Gastroesophageal sphincter (tissue), 4 donors: ENCODE measurements at regions not wholly inside any gene's neighbourhood (a gene's known extent, or its start where the extent isn't known, plus 50 kb on each side); places are given as distances from the start of the nearest gene placed in this dataset.
"Not testable (repeated sequence)": the region's sequence is repeated elsewhere in the genome, so short reads cannot be mapped to it uniquely, and the experiment has no call there.

Experiments
- ATAC-seq: fragments of 150-250 bp; one replicate; pipeline ENCODE4 v1.9.1; 2016; ENCODE audit warnings: mild to moderate bottlenecking, moderate library complexity
- H3K27ac ChIP-seq, 4 donors: fragments of 200-600 bp; sonication (generic) in 3 of 4; 1 replicate in 3 of 4; 2 replicates in 1 of 4; pipeline ENCODE4 v1.5.1; 2016 to 2019
- H3K27me3 ChIP-seq: fragments of 200-600 bp; sonication (generic); one replicate; pipeline ENCODE4 v1.5.1; 2019
- H3K36me3 ChIP-seq, 2 donors: fragments of 200-600 bp; sonication (generic); one replicate each; pipeline ENCODE4 v1.5.1; 2019; ENCODE audit warnings: control low read depth in 1 of 2
- H3K4me1 ChIP-seq, 3 donors: fragments of 200-600 bp; sonication (generic); 1 replicate in 2 of 3; 2 replicates in 1 of 3; pipeline ENCODE4 v1.5.1; 2016 to 2019; ENCODE audit warnings: control low read depth in 2 of 3
- H3K4me3 ChIP-seq, 2 donors: fragments of 200-600 bp; sonication (generic); one replicate each; pipeline ENCODE4 v1.5.1; 2019; ENCODE audit warnings: mild to moderate bottlenecking in 1 of 2, moderate library complexity in 1 of 2
- H3K9me3 ChIP-seq, 3 donors: fragments of 200-600 bp; sonication (generic); one replicate each; pipeline ENCODE4 v1.5.1; 2017 to 2019; ENCODE audit warnings: control low read depth in 2 of 3
- EP300 ChIP-seq: sonication (generic); formaldehyde crosslinking; IDR thresholded peaks from one replicate; pipeline ENCODE4 v1.6.1; 2017; ENCODE audit warnings: antibody characterized with exemption, mild to moderate bottlenecking
- POLR2A ChIP-seq, 2 donors: fragments of 450-650 bp; IDR thresholded peaks; one replicate each; pipeline ENCODE4 v1.6.1; 2017; ENCODE audit warnings: antibody characterized with exemption in 2 of 2, mild to moderate bottlenecking in 2 of 2, moderate library complexity in 1 of 2
- POLR2AphosphoS5 ChIP-seq: sonication (generic); formaldehyde crosslinking; IDR thresholded peaks from one replicate; pipeline ENCODE4 v1.6.1; 2017; ENCODE audit warnings: antibody characterized with exemption
- WGBS, 2 donors: methylation state at CpG; one replicate each; pipeline ENCODE4 v1.1.5; 2018; ENCODE audit warnings: low coverage in 1 of 2; 5-methylcytosine and 5-hydroxymethylcytosine counted together
- TF ChIP-seq, protein P1 (sequence below), 4 experiments: fragments of 200-600 bp in 2 of 4; fragments of 450-650 bp in 2 of 4; sonication (generic) in 1 of 4; IDR thresholded peaks; one replicate each; pipeline ENCODE4 v1.5.1; 2017 to 2019; ENCODE audit warnings: antibody characterized with exemption in 4 of 4, mild to moderate bottlenecking in 2 of 4, moderate library complexity in 2 of 4

DNA sequence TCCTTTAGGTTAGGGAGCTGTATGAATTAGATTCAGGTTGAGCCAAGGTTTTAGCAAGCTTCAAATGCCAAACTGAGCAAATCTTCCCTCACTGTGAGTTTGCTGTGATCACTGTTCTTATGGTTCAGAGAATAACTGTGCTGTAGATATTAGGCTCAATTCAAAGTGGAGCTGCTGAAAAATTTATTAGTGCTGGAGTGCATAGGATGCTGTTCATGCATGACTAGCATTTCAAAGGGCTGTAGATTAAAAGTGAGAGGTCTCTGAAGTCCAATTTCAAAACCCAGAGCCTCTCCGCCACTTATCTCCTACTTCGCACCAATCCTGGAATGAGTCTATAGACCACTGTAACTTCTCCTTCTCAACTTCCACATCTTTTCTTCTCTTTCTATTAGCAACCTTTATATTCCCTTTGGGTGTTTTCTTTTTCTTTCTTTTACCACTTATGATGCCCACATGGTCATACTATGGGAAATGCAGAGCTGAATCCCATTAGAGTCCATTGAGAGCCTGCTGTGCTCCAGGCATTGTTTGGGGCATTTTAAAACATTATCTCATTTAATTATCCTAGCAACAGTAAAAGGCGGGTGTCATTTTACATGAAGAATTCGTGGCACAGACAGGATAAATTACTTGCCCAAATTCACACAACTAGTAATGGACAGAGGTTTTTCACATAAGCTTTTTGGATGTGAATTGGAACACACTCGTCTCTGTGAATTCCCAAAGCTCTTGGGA lies 77.5 kb upstream of the EEA1 start:
- Histone ChIP-seq H3K4me1 (peaks cover 0 to 3% (median 0%) of the 10 kb centered on the region in 3 donors), H3K4me3 (no peak overlapping the region), H3K36me3 (no peaks in the 10 kb centered on the region), H3K27me3 (no peaks in the 10 kb centered on the region), H3K9me3 (no peaks in the 10 kb centered on the region), H3K27ac (no peak overlapping the region)
- 88 to 95% methylated on average over 3 to 5 of the region's 5 CpGs for WGBS, 2 donors
- no peak for ATAC-seq
- TF ChIP-seq POLR2A (IDR thresholded peaks at IDR 0.05) = no peak
- TF ChIP-seq POLR2AphosphoS5 = no peak
- TF ChIP-seq, protein P1, sequence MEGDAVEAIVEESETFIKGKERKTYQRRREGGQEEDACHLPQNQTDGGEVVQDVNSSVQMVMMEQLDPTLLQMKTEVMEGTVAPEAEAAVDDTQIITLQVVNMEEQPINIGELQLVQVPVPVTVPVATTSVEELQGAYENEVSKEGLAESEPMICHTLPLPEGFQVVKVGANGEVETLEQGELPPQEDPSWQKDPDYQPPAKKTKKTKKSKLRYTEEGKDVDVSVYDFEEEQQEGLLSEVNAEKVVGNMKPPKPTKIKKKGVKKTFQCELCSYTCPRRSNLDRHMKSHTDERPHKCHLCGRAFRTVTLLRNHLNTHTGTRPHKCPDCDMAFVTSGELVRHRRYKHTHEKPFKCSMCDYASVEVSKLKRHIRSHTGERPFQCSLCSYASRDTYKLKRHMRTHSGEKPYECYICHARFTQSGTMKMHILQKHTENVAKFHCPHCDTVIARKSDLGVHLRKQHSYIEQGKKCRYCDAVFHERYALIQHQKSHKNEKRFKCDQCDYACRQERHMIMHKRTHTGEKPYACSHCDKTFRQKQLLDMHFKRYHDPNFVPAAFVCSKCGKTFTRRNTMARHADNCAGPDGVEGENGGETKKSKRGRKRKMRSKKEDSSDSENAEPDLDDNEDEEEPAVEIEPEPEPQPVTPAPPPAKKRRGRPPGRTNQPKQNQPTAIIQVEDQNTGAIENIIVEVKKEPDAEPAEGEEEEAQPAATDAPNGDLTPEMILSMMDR (IDR thresholded peaks at IDR 0.05) = no peak
- no peak for TF ChIP-seq EP300

DNA sequence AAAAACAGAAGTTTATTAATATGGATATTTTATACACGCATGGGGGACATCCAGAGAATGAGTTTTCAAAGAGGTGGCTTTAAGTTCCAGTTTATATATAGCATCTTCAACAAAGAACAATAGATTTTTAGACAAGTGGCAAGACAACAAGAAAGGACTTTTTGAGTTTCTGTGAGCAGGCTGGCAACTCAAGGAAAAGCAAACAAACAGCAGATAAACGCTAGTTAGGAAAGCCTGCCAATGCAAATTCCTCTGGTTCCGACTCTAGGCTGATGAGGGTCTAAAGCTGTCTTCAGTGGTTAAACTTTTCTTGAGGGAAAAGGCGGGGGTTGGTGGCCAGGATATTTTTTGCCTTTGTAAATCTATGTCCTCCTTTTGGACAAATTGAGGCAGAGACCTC lies 78.4 kb upstream of the EEA1 start:
- Histone ChIP-seq H3K27ac (no peak overlapping the region), H3K9me3 (no peaks in the 10 kb centered on the region), H3K4me3 (no peak overlapping the region), H3K27me3 (no peaks in the 10 kb centered on the region), H3K36me3 (no peaks in the 10 kb centered on the region), H3K4me1 (peaks cover 0 to 3% (median 0%) of the 10 kb centered on the region in 3 donors)
- TF ChIP-seq, protein P1 (IDR thresholded peaks at IDR 0.05) = no peak
- TF ChIP-seq EP300 = no peak
- no peak for TF ChIP-seq POLR2A (IDR thresholded peaks at IDR 0.05)
- TF ChIP-seq POLR2AphosphoS5 = no peak
- 63 to 82% methylated on average over 3 to 4 of the region's 4 CpGs for WGBS, 2 donors
- no peak for ATAC-seq

DNA sequence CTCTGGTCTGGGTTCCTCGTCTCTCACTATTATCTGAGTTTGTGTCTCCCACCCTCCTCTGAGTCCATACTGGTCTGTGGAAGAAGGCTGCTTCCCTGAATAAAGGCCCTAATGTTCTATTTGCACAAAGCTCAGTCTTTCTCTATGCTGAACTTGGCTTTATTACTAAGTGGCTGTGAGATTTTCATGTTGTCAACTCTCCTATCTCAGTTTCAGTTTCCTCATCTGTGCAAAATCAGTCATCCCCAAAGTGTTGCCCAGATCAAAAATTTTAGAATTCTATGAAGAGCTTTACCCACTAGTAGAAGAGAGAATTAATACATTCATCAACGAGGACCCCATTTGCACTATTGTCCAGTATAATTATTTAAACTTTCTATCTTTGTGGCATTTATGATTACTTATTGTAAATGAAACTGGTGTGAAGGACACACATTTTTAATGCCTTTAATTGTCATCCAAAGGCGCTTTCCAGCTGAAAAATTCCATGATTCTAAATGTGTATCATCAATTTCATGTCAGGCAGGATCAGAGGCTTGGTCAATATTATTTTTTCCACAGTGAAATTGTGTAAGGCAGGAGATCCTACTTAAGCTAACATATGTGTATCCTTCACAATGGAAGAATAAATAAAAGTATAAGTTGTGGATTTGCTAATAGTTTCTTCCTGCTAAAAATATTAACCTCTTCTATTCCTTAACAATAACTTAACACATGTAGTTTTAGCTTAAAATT lies 79.1 kb upstream of the EEA1 start:
- no peak for TF ChIP-seq EP300
- TF ChIP-seq POLR2A (IDR thresholded peaks at IDR 0.05) = no peak
- TF ChIP-seq, protein P1 (IDR thresholded peaks at IDR 0.05) = no peak
- no peak for TF ChIP-seq POLR2AphosphoS5
- Histone ChIP-seq H3K36me3 (no peaks in the 10 kb centered on the region), H3K4me3 (no peak overlapping the region), H3K4me1 (peaks cover 0 to 1% (median 0%) of the 10 kb centered on the region in 3 donors), H3K27ac (no peak overlapping the region), H3K9me3 (no peaks in the 10 kb centered on the region), H3K27me3 (no peaks in the 10 kb centered on the region)
- no peak for ATAC-seq
- WGBS, 2 donors = 72 to 81% methylated on average over 3 of the region's 3 CpGs

DNA sequence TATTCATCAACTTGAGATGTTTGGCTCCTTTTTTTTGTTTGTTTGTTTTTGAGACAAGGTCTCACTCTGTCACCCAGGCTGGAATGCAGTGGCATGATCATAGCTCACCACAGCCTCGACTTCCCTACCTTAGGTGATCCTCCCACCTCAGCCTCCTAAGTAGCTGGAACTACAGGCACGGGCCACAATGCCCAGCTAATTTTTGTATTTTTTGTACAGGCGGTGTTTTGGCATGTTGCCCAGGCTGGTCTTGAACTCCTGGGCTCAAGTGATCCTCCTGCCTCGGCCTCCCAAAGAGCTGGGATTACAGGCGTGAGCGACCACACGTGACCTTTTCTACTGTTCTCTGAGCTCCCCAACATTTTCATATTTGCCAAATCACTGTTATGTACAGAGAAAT lies 79.8 kb upstream of the EEA1 start:
- not testable (repeated sequence) for H3K4me1 ChIP-seq, H3K9me3 ChIP-seq, H3K4me3 ChIP-seq, H3K27me3 ChIP-seq, ATAC-seq, H3K27ac ChIP-seq, H3K36me3 ChIP-seq
- 75 to 87% methylated on average over 2 to 7 of the region's 7 CpGs for WGBS, 2 donors

DNA sequence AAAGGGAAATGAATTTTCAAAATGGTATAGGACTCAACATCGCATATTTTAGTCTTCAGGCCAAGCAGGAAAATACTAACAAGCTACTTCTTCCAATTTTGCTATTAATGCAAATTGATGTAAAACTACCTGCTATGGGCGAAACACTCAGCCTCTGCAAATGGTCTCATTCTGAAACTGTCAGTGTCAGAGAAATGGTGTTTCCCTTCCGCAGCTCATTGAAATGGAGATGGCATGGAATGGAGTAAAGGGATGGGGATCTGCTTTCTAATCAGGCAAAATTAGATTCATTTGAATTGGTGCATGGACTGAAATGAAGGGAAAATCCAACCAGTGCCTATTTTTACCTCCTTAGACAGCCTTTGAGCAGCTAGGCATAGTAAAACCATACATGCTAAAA lies 80.4 kb upstream of the EEA1 start:
- no peaks in the 10 kb centered on the region for H3K36me3 ChIP-seq
- TF ChIP-seq EP300 = no peak
- TF ChIP-seq POLR2AphosphoS5 = no peak
- TF ChIP-seq, protein P1 (IDR thresholded peaks at IDR 0.05) = no peak
- no peak for TF ChIP-seq POLR2A (IDR thresholded peaks at IDR 0.05)
- no peaks in the 10 kb centered on the region for H3K27me3 ChIP-seq
- no peak overlapping the region for H3K4me3 ChIP-seq
- no peaks in the 10 kb centered on the region for H3K9me3 ChIP-seq
- no peaks in the 10 kb centered on the region for H3K4me1 ChIP-seq
- WGBS, 2 donors = 91 to 93% methylated on average over 2 of the region's 3 CpGs
- no peak for ATAC-seq
- no peak overlapping the region for H3K27ac ChIP-seq
